ENCODE measurements at regions not wholly inside any gene's neighbourhood (a gene's known extent, or its start where the extent isn't known, plus 50 kb on each side); places are given as distances from the start of the nearest gene placed in this dataset.

GRCh38 chr1:177701654-177702353 is 268.1 kb downstream of the SEC16B start:
- no peak for TF ChIP-seq EZH2 (IDR thresholded peaks at IDR 0.05; ENCODE audit: low read depth)
- no peak for TF ChIP-seq CTCF (conservative IDR thresholded peaks at IDR 0.05)

Data from PC-9 (cell line).